PC-3 (cell line): ENCODE measurements at regions not wholly inside any gene's neighbourhood (a gene's known extent, or its start where the extent isn't known, plus 50 kb on each side); places are given as distances from the start of the nearest gene placed in this dataset.

Source experiments
- EZH2 ChIP-seq: fragments of 300-600 bp; sonication (generic); IDR thresholded peaks from one replicate; pipeline ENCODE4 v1.6.1; 2017; ENCODE audit warnings: antibody characterized with exemption, mild to moderate bottlenecking, low read length; ENCODE audit not compliant: unreplicated experiment
- TF ChIP-seq, protein P1 (sequence below): fragments of 300-600 bp; sonication (generic); conservative IDR thresholded peaks from 2 replicates; pipeline ENCODE4 v1.5.1; 2017; ENCODE audit warnings: antibody characterized with exemption, low read depth, mild to moderate bottlenecking, low read length

GRCh38 chr4:83783215-83783614, 247.3 kb downstream of the GPAT3 start:
- TF ChIP-seq, protein P1, sequence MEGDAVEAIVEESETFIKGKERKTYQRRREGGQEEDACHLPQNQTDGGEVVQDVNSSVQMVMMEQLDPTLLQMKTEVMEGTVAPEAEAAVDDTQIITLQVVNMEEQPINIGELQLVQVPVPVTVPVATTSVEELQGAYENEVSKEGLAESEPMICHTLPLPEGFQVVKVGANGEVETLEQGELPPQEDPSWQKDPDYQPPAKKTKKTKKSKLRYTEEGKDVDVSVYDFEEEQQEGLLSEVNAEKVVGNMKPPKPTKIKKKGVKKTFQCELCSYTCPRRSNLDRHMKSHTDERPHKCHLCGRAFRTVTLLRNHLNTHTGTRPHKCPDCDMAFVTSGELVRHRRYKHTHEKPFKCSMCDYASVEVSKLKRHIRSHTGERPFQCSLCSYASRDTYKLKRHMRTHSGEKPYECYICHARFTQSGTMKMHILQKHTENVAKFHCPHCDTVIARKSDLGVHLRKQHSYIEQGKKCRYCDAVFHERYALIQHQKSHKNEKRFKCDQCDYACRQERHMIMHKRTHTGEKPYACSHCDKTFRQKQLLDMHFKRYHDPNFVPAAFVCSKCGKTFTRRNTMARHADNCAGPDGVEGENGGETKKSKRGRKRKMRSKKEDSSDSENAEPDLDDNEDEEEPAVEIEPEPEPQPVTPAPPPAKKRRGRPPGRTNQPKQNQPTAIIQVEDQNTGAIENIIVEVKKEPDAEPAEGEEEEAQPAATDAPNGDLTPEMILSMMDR, result no peak
- no peak for TF ChIP-seq EZH2
